ENCODE measurements at regions not wholly inside any gene's neighbourhood (a gene's known extent, or its start where the extent isn't known, plus 50 kb on each side); places are given as distances from the start of the nearest gene placed in this dataset.

DNA sequence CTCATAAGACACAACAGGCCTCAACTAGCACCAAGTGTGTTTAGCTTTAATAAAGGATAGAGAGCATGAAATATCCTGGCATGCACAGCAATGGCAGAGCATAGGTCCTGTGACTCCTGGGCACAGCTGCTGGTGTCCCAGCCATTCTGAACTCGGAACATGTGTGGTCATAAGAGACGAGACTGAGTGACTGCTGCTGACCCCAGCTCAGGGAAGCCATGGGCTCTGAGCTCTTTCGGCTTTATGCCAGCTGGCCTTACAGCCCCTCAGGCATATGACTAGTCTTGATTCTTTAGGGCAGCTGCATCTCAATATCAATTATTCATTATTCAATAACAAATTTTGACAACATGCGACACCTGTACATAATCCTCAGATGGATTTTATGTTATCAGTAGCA, 62.4 kb upstream of the TOPAZ1 start:
- no peak for DNase-seq

DNA sequence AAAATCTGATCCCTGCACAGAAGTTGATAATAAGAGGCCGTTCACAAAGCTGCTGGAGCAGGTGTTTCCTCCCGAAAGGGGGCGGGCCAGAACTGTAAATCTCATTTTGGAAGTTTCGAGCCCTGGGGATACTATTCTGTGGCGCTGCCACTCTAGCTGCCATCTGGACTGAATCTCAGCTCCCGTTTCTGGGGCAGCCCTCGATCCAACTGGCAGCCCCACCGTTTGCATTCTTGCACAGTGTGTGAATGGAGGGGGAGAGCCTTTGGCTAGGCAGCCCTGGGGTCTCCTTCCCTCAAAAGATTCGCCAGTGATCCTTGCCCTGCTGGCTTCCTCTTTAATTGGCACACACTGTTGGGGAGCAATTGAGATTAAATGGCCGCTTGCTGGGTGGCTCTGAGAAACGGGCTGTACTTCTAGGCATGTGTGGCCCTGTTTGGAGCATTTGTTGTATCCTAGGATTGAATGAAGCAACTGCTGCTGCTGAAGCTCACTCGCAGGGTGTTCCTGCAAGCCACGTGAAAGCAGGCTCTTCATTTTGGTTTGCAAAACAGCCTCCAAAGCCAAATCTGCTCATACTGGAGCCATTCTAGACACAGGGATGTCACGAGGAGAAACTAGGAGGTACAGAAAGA, 57.2 kb upstream of the TOPAZ1 start:
- no peak for DNase-seq

GRCh38 chr3:44185396-44185915, 56.2 kb upstream of the TOPAZ1 start:
- no peak for DNase-seq

DNA sequence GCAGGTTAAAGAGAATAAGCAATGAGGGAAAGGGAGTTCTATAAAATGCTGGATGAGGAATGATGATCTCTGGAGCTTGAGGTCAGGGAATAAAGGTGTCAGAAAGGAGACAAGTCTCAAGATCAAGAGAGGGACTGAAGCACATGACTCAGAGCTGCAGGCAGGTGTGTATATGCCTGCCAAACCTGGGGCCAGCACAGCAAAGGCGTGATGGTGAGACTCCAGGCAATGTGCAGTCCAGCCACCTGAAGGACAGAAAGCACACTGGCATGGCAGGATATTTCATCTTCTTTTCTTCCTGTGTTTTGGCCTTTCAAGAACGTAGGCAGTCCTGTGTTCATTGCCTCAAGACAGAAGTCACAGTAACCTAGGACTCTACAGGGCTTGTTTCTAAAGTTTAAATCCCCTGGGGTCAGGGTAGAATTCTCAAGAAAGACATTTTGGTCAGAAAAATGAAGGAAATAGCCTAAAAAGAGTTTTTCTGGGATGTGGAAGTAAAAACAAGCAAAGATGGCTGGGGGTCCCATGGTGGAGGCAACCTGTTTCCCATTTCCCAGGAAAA, 55.5 kb upstream of the TOPAZ1 start:
- no peak for DNase-seq

GRCh38 chr3:44186712-44187111, 55.0 kb upstream of the TOPAZ1 start:
- DNase-seq = no peak
